A673 (cell line): ENCODE measurements at regions not wholly inside any gene's neighbourhood (a gene's known extent, or its start where the extent isn't known, plus 50 kb on each side); places are given as distances from the start of the nearest gene placed in this dataset.

Experiments used
- EZH2 ChIP-seq: fragments of 200-600 bp; sonication (generic); IDR thresholded peaks from 2 replicates; pipeline ENCODE4 v1.6.1; 2017; ENCODE audit warnings: borderline replicate concordance, low read depth, mild to moderate bottlenecking, mixed read lengths, antibody characterized with exemption, low read length; ENCODE audit not compliant: poor library complexity, severe bottlenecking
- TF ChIP-seq, protein P1 (sequence below): fragments of 300-800, 200-600 bp; sonication (generic); conservative IDR thresholded peaks from 2 replicates; pipeline ENCODE4 v1.5.1; 2017; ENCODE audit warnings: low read depth, mild to moderate bottlenecking, antibody characterized with exemption, low read length, moderate library complexity, mixed read lengths

DNA sequence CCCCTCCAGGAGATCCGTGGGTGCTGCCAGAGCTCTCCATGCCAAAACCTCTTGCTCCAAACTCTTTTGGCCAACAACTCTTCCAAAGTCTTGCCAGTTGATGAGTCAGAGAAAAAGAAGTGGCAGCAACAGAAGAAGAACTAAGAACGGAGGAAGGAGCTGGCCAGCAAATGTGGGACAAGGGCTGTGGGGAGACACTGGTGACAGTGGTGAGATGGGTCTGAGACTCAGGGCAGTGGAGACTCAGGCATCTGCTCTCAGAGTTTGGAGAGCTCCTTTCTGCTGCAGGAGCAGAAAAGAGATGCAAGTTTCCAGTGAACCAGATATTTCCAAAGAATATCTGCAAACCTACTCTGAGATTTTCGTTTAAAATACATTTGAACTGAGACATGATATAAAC is 92.3 kb upstream of the SEMA6A start:
- TF ChIP-seq, protein P1, sequence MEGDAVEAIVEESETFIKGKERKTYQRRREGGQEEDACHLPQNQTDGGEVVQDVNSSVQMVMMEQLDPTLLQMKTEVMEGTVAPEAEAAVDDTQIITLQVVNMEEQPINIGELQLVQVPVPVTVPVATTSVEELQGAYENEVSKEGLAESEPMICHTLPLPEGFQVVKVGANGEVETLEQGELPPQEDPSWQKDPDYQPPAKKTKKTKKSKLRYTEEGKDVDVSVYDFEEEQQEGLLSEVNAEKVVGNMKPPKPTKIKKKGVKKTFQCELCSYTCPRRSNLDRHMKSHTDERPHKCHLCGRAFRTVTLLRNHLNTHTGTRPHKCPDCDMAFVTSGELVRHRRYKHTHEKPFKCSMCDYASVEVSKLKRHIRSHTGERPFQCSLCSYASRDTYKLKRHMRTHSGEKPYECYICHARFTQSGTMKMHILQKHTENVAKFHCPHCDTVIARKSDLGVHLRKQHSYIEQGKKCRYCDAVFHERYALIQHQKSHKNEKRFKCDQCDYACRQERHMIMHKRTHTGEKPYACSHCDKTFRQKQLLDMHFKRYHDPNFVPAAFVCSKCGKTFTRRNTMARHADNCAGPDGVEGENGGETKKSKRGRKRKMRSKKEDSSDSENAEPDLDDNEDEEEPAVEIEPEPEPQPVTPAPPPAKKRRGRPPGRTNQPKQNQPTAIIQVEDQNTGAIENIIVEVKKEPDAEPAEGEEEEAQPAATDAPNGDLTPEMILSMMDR: no peak
- no peak for TF ChIP-seq EZH2
